ENCODE measurements at regions not wholly inside any gene's neighbourhood (a gene's known extent, or its start where the extent isn't known, plus 50 kb on each side); places are given as distances from the start of the nearest gene placed in this dataset.

- H3K27ac ChIP-seq = no peak overlapping the region
- ChIA-PET CTCF (no interaction called here), POLR2A (ENCODE audit: low non-redundant PET) (no interaction called here)
- no peak for DNase-seq (ENCODE audit: low spot score)
- no peak for TF ChIP-seq CTCF (conservative IDR thresholded peaks at IDR 0.05; ENCODE audit: low read depth)
These were observed 133.3 kb upstream of the SPTLC3 start for GRCh38 chr20:12875510-12875909.

- H3K27ac ChIP-seq = no peak overlapping the region
- POLR2A ChIA-PET (ENCODE audit: low non-redundant PET) = no interaction called here
- DNase-seq (ENCODE audit: low spot score) = no peak
- CTCF ChIA-PET = interaction anchor here (0.7 kb wide), 1 partner anchor 1237 kb away, joined by 7 read pairs; no protein-coding TSS in a partner anchor
- TF ChIP-seq CTCF (conservative IDR thresholded peaks at IDR 0.05; ENCODE audit: low read depth) = no peak
These were observed 125.8 kb upstream of the SPTLC3 start for GRCh38 chr20:12882832-12883506.

- CTCF ChIA-PET = no interaction called here
- no peak for DNase-seq (ENCODE audit: low spot score)
- POLR2A ChIA-PET (ENCODE audit: low non-redundant PET) = no interaction called here
- no peak overlapping the region for H3K27ac ChIP-seq
- TF ChIP-seq CTCF (conservative IDR thresholded peaks at IDR 0.05; ENCODE audit: low read depth) = no peak
These were observed 125.3 kb upstream of the SPTLC3 start for GRCh38 chr20:12883507-12883885.

- ChIA-PET POLR2A (ENCODE audit: low non-redundant PET) (no interaction called here), CTCF (interaction anchor here (0.7 kb wide), 1 partner anchor 171 kb away, joined by 3 read pairs; no protein-coding TSS in a partner anchor)
- TF ChIP-seq CTCF (conservative IDR thresholded peaks at IDR 0.05; ENCODE audit: low read depth) = no peak
- no peak for DNase-seq (ENCODE audit: low spot score)
- no peak overlapping the region for H3K27ac ChIP-seq
These were observed 122.0 kb upstream of the SPTLC3 start for GRCh38 chr20:12886618-12887363.

GRCh38 chr20:12891643-12892042 is 117.1 kb upstream of the SPTLC3 start:
- POLR2A ChIA-PET (ENCODE audit: low non-redundant PET) = no interaction called here
- CTCF ChIA-PET = no interaction called here

GRCh38 chr20:12893019-12893418 is 115.8 kb upstream of the SPTLC3 start:
- no peak for TF ChIP-seq CTCF (conservative IDR thresholded peaks at IDR 0.05; ENCODE audit: low read depth)
- CTCF ChIA-PET = no interaction called here
- H3K27ac ChIP-seq = no peak overlapping the region
- DNase-seq (ENCODE audit: low spot score) = no peak
- POLR2A ChIA-PET (ENCODE audit: low non-redundant PET) = no interaction called here

More at GRCh38 chr20:12891643-12892042, 117.1 kb upstream of the SPTLC3 start:
- no peak overlapping the region for H3K27ac ChIP-seq
- TF ChIP-seq CTCF (conservative IDR thresholded peaks at IDR 0.05; ENCODE audit: low read depth) = no peak
- no peak for DNase-seq (ENCODE audit: low spot score)
